Fibroblast of lung (primary cell): ENCODE measurements at regions not wholly inside any gene's neighbourhood (a gene's known extent, or its start where the extent isn't known, plus 50 kb on each side); places are given as distances from the start of the nearest gene placed in this dataset.

Source experiments
- EZH2 ChIP-seq: IDR thresholded peaks from 2 replicates; pipeline ENCODE4 v1.5.1; 2012; ENCODE audit warnings: low read length, control low read depth, mild to moderate bottlenecking; ENCODE audit errors: missing control alignments
- TF ChIP-seq, protein P1 (sequence below), 2 donors: IDR thresholded peaks in 1 of 2; conservative IDR thresholded peaks in 1 of 2; 1 replicate in 1 of 2; 2 replicates in 1 of 2; pipeline ENCODE4 v1.5.1; 2011 to 2012; ENCODE audit warnings: low read length in 2 of 2, control low read depth in 1 of 2, inconsistent platforms in 1 of 2, low read depth in 1 of 2, mild to moderate bottlenecking in 1 of 2

GRCh38 chr6:15871276-15871675 is 208.4 kb upstream of the DTNBP1 start:
- TF ChIP-seq, protein P1, sequence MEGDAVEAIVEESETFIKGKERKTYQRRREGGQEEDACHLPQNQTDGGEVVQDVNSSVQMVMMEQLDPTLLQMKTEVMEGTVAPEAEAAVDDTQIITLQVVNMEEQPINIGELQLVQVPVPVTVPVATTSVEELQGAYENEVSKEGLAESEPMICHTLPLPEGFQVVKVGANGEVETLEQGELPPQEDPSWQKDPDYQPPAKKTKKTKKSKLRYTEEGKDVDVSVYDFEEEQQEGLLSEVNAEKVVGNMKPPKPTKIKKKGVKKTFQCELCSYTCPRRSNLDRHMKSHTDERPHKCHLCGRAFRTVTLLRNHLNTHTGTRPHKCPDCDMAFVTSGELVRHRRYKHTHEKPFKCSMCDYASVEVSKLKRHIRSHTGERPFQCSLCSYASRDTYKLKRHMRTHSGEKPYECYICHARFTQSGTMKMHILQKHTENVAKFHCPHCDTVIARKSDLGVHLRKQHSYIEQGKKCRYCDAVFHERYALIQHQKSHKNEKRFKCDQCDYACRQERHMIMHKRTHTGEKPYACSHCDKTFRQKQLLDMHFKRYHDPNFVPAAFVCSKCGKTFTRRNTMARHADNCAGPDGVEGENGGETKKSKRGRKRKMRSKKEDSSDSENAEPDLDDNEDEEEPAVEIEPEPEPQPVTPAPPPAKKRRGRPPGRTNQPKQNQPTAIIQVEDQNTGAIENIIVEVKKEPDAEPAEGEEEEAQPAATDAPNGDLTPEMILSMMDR (conservative IDR thresholded peaks at IDR 0.05 in 1 of 2, IDR thresholded peaks at IDR 0.05 in 1 of 2; ENCODE audit: low read depth in 1 of 2, low read length in 2 of 2) = no peak
- no peak for TF ChIP-seq EZH2
